GM12891 (cell line): ENCODE measurements at regions not wholly inside any gene's neighbourhood (a gene's known extent, or its start where the extent isn't known, plus 50 kb on each side); places are given as distances from the start of the nearest gene placed in this dataset.

Experiments used
- PAX5 ChIP-seq: IDR thresholded peaks from 2 replicates; pipeline ENCODE4 v1.6.1; 2011; ENCODE audit warnings: low read length, moderate library complexity, mild to moderate bottlenecking; ENCODE audit not compliant: insufficient read depth, severe bottlenecking
- POLR2A ChIP-seq: IDR thresholded peaks from 2 replicates; pipeline ENCODE4 v1.6.1; 2011; ENCODE audit warnings: low read depth, low read length, control low read depth
- POLR2AphosphoS5 ChIP-seq: IDR thresholded peaks from 2 replicates; pipeline ENCODE4 v1.6.1; 2011; ENCODE audit warnings: low read depth, low read length, control low read depth
- SPI1 ChIP-seq: IDR thresholded peaks from 2 replicates; pipeline ENCODE4 v1.6.1; 2011; ENCODE audit warnings: low read depth, low read length, control low read depth
- TAF1 ChIP-seq: IDR thresholded peaks from 2 replicates; pipeline ENCODE4 v1.6.1; 2011; ENCODE audit warnings: low read depth, low read length, control low read depth

- TF ChIP-seq POLR2A = no peak
- no peak for TF ChIP-seq PAX5
- TF ChIP-seq SPI1 = no peak
- no peak for TF ChIP-seq POLR2AphosphoS5
- TF ChIP-seq TAF1 = no peak
Observed at GRCh38 chr4:181438641-181439040, 804.6 kb upstream of the TENM3 start.
